Subcutaneous abdominal adipose tissue (tissue), 5 donors: ENCODE measurements at regions not wholly inside any gene's neighbourhood (a gene's known extent, or its start where the extent isn't known, plus 50 kb on each side); places are given as distances from the start of the nearest gene placed in this dataset.

Experiments used
- H3K27ac ChIP-seq: one replicate; pipeline ENCODE4 v1.7.0; 2013; ENCODE audit warnings: low read depth, mild to moderate bottlenecking, inconsistent platforms, low read length, moderate library complexity
- H3K27me3 ChIP-seq, 5 donors: one replicate each; pipeline ENCODE4 v1.7.0; 2013; ENCODE audit warnings: low read length in 5 of 5, inconsistent platforms in 1 of 5; ENCODE audit not compliant: control insufficient read depth in 5 of 5, insufficient read depth in 4 of 5
- H3K36me3 ChIP-seq, 5 donors: one replicate each; pipeline ENCODE4 v1.7.0; 2013; ENCODE audit warnings: low read length in 5 of 5; ENCODE audit not compliant: control insufficient read depth in 5 of 5, insufficient read depth in 5 of 5
- H3K4me1 ChIP-seq, 5 donors: one replicate each; pipeline ENCODE4 v1.7.0; 2013; ENCODE audit warnings: low read length in 5 of 5, mild to moderate bottlenecking in 3 of 5, moderate library complexity in 1 of 5; ENCODE audit not compliant: control insufficient read depth in 5 of 5, insufficient read depth in 5 of 5
- H3K4me3 ChIP-seq, 5 donors: one replicate each; pipeline ENCODE4 v1.7.0; 2013; ENCODE audit warnings: low read length in 5 of 5, low read depth in 1 of 5
- H3K9ac ChIP-seq, 5 donors: one replicate each; pipeline ENCODE4 v1.7.0; 2013; ENCODE audit warnings: low read length in 5 of 5, mild to moderate bottlenecking in 4 of 5, moderate library complexity in 3 of 5
- H3K9me3 ChIP-seq, 5 donors: one replicate each; pipeline ENCODE4 v1.7.0; 2013; ENCODE audit warnings: low read length in 5 of 5; ENCODE audit not compliant: control insufficient read depth in 5 of 5
- donor health status: healthy.
- donor health status: healthy.
- donor health status: healthy.
- donor health status: healthy.
- donor health status: healthy.

GRCh38 chrX:25198253-25198652, 182.5 kb upstream of the ARX start:
- Histone ChIP-seq H3K27me3 (peaks cover 0 to 9% (median 5%) of the 10 kb centered on the region in 5 donors), H3K4me1 (no peaks in the 10 kb centered on the region), H3K27ac (no peak overlapping the region), H3K9me3 (peaks cover 0 to 13% (median 0%) of the 10 kb centered on the region in 5 donors), H3K36me3 (no peaks in the 10 kb centered on the region), H3K9ac (no peak overlapping the region), H3K4me3 (no peak overlapping the region)

GRCh38 chrX:25196221-25196620, 180.5 kb upstream of the ARX start:
- Histone ChIP-seq H3K27me3 (peaks cover 0 to 9% (median 5%) of the 10 kb centered on the region in 5 donors), H3K4me3 (no peak overlapping the region), H3K36me3 (no peaks in the 10 kb centered on the region), H3K4me1 (no peaks in the 10 kb centered on the region), H3K9me3 (peaks cover 0 to 13% (median 0%) of the 10 kb centered on the region in 5 donors), H3K27ac (no peak overlapping the region), H3K9ac (no peak overlapping the region)

GRCh38 chrX:25191403-25191802, 175.6 kb upstream of the ARX start:
- Histone ChIP-seq H3K4me1 (no peaks in the 10 kb centered on the region), H3K27me3 (peaks cover 0 to 5% (median 3%) of the 10 kb centered on the region in 5 donors), H3K4me3 (no peak overlapping the region), H3K9me3 (peaks cover 0 to 14% (median 11%) of the 10 kb centered on the region in 5 donors), H3K9ac (no peak overlapping the region), H3K27ac (no peak overlapping the region), H3K36me3 (no peaks in the 10 kb centered on the region)

- H3K4me1 ChIP-seq = no peaks in the 10 kb centered on the region
- no peak overlapping the region for H3K9ac ChIP-seq
- no peaks in the 10 kb centered on the region for H3K36me3 ChIP-seq
- H3K4me3 ChIP-seq = no peak overlapping the region
- no peak overlapping the region for H3K27ac ChIP-seq
- H3K9me3 ChIP-seq = peaks cover 0 to under 1% (median 0%) of the 10 kb centered on the region in 5 donors
- peaks cover 0 to 13% (median under 1%) of the 10 kb centered on the region in 5 donors for H3K27me3 ChIP-seq
These were observed 166.0 kb upstream of the ARX start for GRCh38 chrX:25181775-25182174.

GRCh38 chrX:25180242-25180641, 164.5 kb upstream of the ARX start:
- H3K4me3 ChIP-seq = no peak overlapping the region
- no peak overlapping the region for H3K9ac ChIP-seq
- H3K36me3 ChIP-seq = no peaks in the 10 kb centered on the region
- H3K27ac ChIP-seq = no peak overlapping the region
- H3K9me3 ChIP-seq = no peaks in the 10 kb centered on the region
- H3K4me1 ChIP-seq = no peaks in the 10 kb centered on the region
- peaks cover 0 to 20% (median 3%) of the 10 kb centered on the region in 5 donors for H3K27me3 ChIP-seq

GRCh38 chrX:25178555-25178954, 162.8 kb upstream of the ARX start:
- Histone ChIP-seq H3K9ac (no peak overlapping the region), H3K27ac (no peak overlapping the region), H3K4me3 (no peak overlapping the region), H3K27me3 (peaks cover 0 to 25% (median 3%) of the 10 kb centered on the region in 5 donors), H3K4me1 (no peaks in the 10 kb centered on the region), H3K9me3 (no peaks in the 10 kb centered on the region), H3K36me3 (no peaks in the 10 kb centered on the region)

GRCh38 chrX:25175743-25176142, 160.0 kb upstream of the ARX start:
- no peaks in the 10 kb centered on the region for H3K4me1 ChIP-seq
- no peak overlapping the region for H3K9ac ChIP-seq
- H3K36me3 ChIP-seq = no peaks in the 10 kb centered on the region
- no peaks in the 10 kb centered on the region for H3K9me3 ChIP-seq
- peaks cover 3 to 38% (median 8%) of the 10 kb centered on the region in 5 donors for H3K27me3 ChIP-seq
- H3K4me3 ChIP-seq = no peak overlapping the region
- no peak overlapping the region for H3K27ac ChIP-seq

- Histone ChIP-seq H3K27me3 (peaks cover 3 to 36% (median 8%) of the 10 kb centered on the region in 5 donors), H3K9me3 (no peaks in the 10 kb centered on the region), H3K36me3 (no peaks in the 10 kb centered on the region), H3K4me3 (no peak overlapping the region), H3K9ac (no peak overlapping the region), H3K27ac (no peak overlapping the region), H3K4me1 (no peaks in the 10 kb centered on the region)
These were observed 159.4 kb upstream of the ARX start for GRCh38 chrX:25175171-25175570.

GRCh38 chrX:25166546-25166945, 150.8 kb upstream of the ARX start:
- Histone ChIP-seq H3K27ac (no peak overlapping the region), H3K4me1 (no peaks in the 10 kb centered on the region), H3K4me3 (no peak overlapping the region), H3K27me3 (peaks cover 0 to 27% (median 12%) of the 10 kb centered on the region in 5 donors), H3K36me3 (no peaks in the 10 kb centered on the region), H3K9ac (no peak overlapping the region), H3K9me3 (no peaks in the 10 kb centered on the region)

- no peak overlapping the region for H3K27ac ChIP-seq
- H3K4me1 ChIP-seq = no peaks in the 10 kb centered on the region
- H3K36me3 ChIP-seq = no peaks in the 10 kb centered on the region
- H3K9me3 ChIP-seq = no peaks in the 10 kb centered on the region
- H3K27me3 ChIP-seq = peaks cover 0 to 23% (median 11%) of the 10 kb centered on the region in 5 donors
- no peak overlapping the region for H3K4me3 ChIP-seq
- no peak overlapping the region for H3K9ac ChIP-seq
These were observed 150.4 kb upstream of the ARX start for GRCh38 chrX:25166145-25166544.

GRCh38 chrX:25158635-25159034, 142.9 kb upstream of the ARX start:
- Histone ChIP-seq H3K9ac (no peak overlapping the region), H3K4me1 (no peaks in the 10 kb centered on the region), H3K27me3 (peaks cover 0 to 7% (median 2%) of the 10 kb centered on the region in 5 donors), H3K36me3 (no peaks in the 10 kb centered on the region), H3K27ac (no peak overlapping the region), H3K4me3 (no peak overlapping the region), H3K9me3 (no peaks in the 10 kb centered on the region)
